GM23248 (cell line): ENCODE measurements at regions not wholly inside any gene's neighbourhood (a gene's known extent, or its start where the extent isn't known, plus 50 kb on each side); places are given as distances from the start of the nearest gene placed in this dataset.
A peak's percentile ranks its signal among the peaks of the same experiment; 100 is the strongest.

Experiments used
- DNase-seq: peaks from one replicate; pipeline ENCODE4 v3.0.0-alpha.2; 2015
- H2AFZ ChIP-seq: fragments of 200-600 bp; sonication (generic); 2 replicates; pipeline ENCODE4 v1.6.1; 2016; ENCODE audit warnings: antibody characterized with exemption
- H3F3A ChIP-seq: fragments of 200-600 bp; sonication (generic); 2 replicates; pipeline ENCODE4 v1.6.1; 2016; ENCODE audit warnings: mild to moderate bottlenecking, antibody characterized with exemption, mixed run types; ENCODE audit not compliant: insufficient read depth
- H3K27ac ChIP-seq: fragments of 200-600 bp; sonication (generic); 2 replicates; pipeline ENCODE4 v1.5.1; 2016; ENCODE audit warnings: mild to moderate bottlenecking
- H3K27me3 ChIP-seq: fragments of 200-600 bp; sonication (generic); replicated peaks from 2 replicates; pipeline ENCODE4 v1.6.1; 2016; ENCODE audit warnings: mild to moderate bottlenecking; ENCODE audit not compliant: insufficient read depth
- H3K36me3 ChIP-seq: fragments of 200-600 bp; sonication (generic); 2 replicates; pipeline ENCODE4 v1.6.1; 2016; ENCODE audit warnings: low read depth, mild to moderate bottlenecking
- H3K4me1 ChIP-seq: fragments of 200-600 bp; sonication (generic); 2 replicates; pipeline ENCODE4 v1.6.1; 2016; ENCODE audit warnings: mild to moderate bottlenecking; ENCODE audit not compliant: insufficient read depth
- H3K4me2 ChIP-seq: fragments of 200-600 bp; sonication (generic); one replicate; pipeline ENCODE4 v1.6.1; 2016; ENCODE audit warnings: mild to moderate bottlenecking; ENCODE audit not compliant: unreplicated experiment
- H3K4me3 ChIP-seq: fragments of 200-600 bp; sonication (generic); 2 replicates; pipeline ENCODE4 v1.5.1; 2016; ENCODE audit warnings: mild to moderate bottlenecking
- H3K79me2 ChIP-seq: fragments of 200-600 bp; sonication (generic); 2 replicates; pipeline ENCODE4 v1.6.1; 2016; ENCODE audit warnings: mild to moderate bottlenecking; ENCODE audit not compliant: insufficient read depth
- H3K9ac ChIP-seq: fragments of 200-600 bp; sonication (generic); 2 replicates; pipeline ENCODE4 v1.6.1; 2016; ENCODE audit warnings: mild to moderate bottlenecking
- H3K9me2 ChIP-seq: fragments of 200-600 bp; sonication (generic); 2 replicates; pipeline ENCODE4 v1.6.1; 2016; ENCODE audit warnings: mixed run types, mild to moderate bottlenecking, moderate library complexity; ENCODE audit not compliant: insufficient read depth
- H3K9me3 ChIP-seq: fragments of 200-600 bp; sonication (generic); one replicate; pipeline ENCODE4 v1.6.1; 2017; ENCODE audit warnings: low read depth
- H4K20me1 ChIP-seq: fragments of 200-600 bp; sonication (generic); 2 replicates; pipeline ENCODE4 v1.6.0; 2016; ENCODE audit not compliant: insufficient read depth
- EZH2 ChIP-seq: fragments of 200-600 bp; sonication (generic); IDR thresholded peaks from 2 replicates; pipeline ENCODE4 v1.6.1; 2018; ENCODE audit warnings: antibody characterized with exemption, mild to moderate bottlenecking; ENCODE audit not compliant: insufficient read depth, poor library complexity, severe bottlenecking
- EZH2phosphoT487 ChIP-seq: fragments of 200-600 bp; sonication (generic); IDR thresholded peaks from 2 replicates; pipeline ENCODE4 v1.6.1; 2018; ENCODE audit warnings: antibody characterized with exemption, moderate library complexity, mild to moderate bottlenecking, low read depth; ENCODE audit not compliant: insufficient read depth
- WGBS, 2 experiments: methylation state at CpG; one replicate each; pipeline ENCODE4 v1.1.6; 2015 to 2017; ENCODE audit warnings: low lambda C conversion rate in 2 of 2, low coverage in 1 of 2; ENCODE audit errors: missing lambda C conversion rate in 2 of 2; 5-methylcytosine and 5-hydroxymethylcytosine counted together
- in situ Hi-C: fragments of 300-500 bp; cut with MboI; formaldehyde crosslinking; loops from 2 replicates; pipeline ENCODE4 v1.15.0; 2020

DNA sequence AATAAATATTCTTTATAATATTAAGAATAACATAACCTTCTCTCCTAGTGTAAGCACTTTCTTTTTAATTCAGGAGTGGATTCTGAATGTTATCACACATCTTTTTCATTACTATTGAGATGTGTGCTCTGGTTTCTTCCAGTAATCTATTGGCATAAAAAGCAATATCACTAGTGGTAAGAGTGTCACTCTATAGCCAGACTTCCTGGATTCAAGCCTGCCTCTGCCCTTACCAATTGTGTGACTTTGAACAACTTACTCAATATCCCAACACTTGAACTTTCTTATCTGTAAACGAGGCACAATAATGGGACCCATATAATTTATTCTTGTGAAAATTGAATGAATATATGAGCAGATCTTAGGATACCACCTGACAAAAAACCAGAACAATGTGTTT, 71.0 kb downstream of the SEM1 start:
- Histone ChIP-seq H3K36me3 (no peaks in the 10 kb centered on the region), H3K9me3 (no peaks in the 10 kb centered on the region), H3K27me3 (no peaks in the 10 kb centered on the region), H3K4me3 (no peak overlapping the region), H3K79me2 (no peaks in the 10 kb centered on the region), H3K27ac (no peak overlapping the region), H3F3A (no peaks in the 10 kb centered on the region), H3K9me2 (no peaks in the 10 kb centered on the region), H3K4me1 (no peaks in the 10 kb centered on the region), H3K9ac (no peak overlapping the region), H4K20me1 (no peaks in the 10 kb centered on the region), H3K4me2 (no peak overlapping the region), H2AFZ (no peak overlapping the region)
- in situ Hi-C loops, result no loop called here
- TF ChIP-seq EZH2 (no peak), EZH2phosphoT487 (no peak)
- WGBS, 2 experiments, result 18 to 24% methylated on average over 1 of the region's 1 CpG
- DNase-seq, result no peak

- in situ Hi-C loops, result no loop called here
- no peaks in the 10 kb centered on the region for H3F3A ChIP-seq
- H3K27ac ChIP-seq, result no peak overlapping the region
- H3K27me3 ChIP-seq, result no peaks in the 10 kb centered on the region
- no peak overlapping the region for H3K4me2 ChIP-seq
- no peak for DNase-seq
- H3K9ac ChIP-seq, result no peak overlapping the region
- no peaks in the 10 kb centered on the region for H3K79me2 ChIP-seq
- H3K4me1 ChIP-seq, result no peaks in the 10 kb centered on the region
- H4K20me1 ChIP-seq, result no peaks in the 10 kb centered on the region
- H3K36me3 ChIP-seq, result no peaks in the 10 kb centered on the region
- TF ChIP-seq EZH2phosphoT487 (no peak), EZH2 (no peak)
- no peaks in the 10 kb centered on the region for H3K9me2 ChIP-seq
- no peaks in the 10 kb centered on the region for H3K9me3 ChIP-seq
- no peak overlapping the region for H2AFZ ChIP-seq
- H3K4me3 ChIP-seq, result no peak overlapping the region
Observed at GRCh38 chr7:96637522-96637921, 72.1 kb downstream of the SEM1 start.

DNA sequence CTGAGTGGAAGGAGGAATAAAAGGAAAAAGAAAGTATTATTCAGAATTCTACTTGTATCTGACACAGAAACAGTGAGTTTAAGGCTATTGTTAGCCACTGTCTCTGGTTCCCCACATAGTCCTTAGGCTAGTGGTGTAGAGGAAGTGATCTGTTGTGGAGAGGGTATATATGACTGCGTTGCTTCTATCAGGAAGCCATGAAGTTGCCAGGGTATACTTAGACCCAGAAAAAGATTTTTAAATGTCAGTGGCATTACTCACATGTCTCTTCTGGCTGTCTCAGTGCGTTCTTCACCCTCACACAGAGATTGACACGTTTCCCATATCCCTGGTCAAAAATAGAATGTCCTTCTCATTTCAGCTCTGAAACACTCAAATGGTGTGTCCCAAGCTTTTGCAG, 72.7 kb downstream of the SEM1 start:
- 55 to 70% methylated on average over 3 of the region's 3 CpGs for WGBS, 2 experiments
- no peaks in the 10 kb centered on the region for H3K36me3 ChIP-seq
- no peaks in the 10 kb centered on the region for H3K4me1 ChIP-seq
- H3K9me2 ChIP-seq, result no peaks in the 10 kb centered on the region
- H3F3A ChIP-seq, result no peaks in the 10 kb centered on the region
- H3K9ac ChIP-seq, result no peak overlapping the region
- H3K27ac ChIP-seq, result no peak overlapping the region
- H3K4me3 ChIP-seq, result no peak overlapping the region
- no peak overlapping the region for H2AFZ ChIP-seq
- H4K20me1 ChIP-seq, result no peaks in the 10 kb centered on the region
- in situ Hi-C loops, result no loop called here
- no peak overlapping the region for H3K4me2 ChIP-seq
- no peaks in the 10 kb centered on the region for H3K9me3 ChIP-seq
- DNase-seq, result no peak
- H3K79me2 ChIP-seq, result no peaks in the 10 kb centered on the region
- no peaks in the 10 kb centered on the region for H3K27me3 ChIP-seq
- TF ChIP-seq EZH2phosphoT487 (no peak), EZH2 (no peak)

GRCh38 chr7:96636342-96636860, 73.2 kb downstream of the SEM1 start:
- WGBS, 2 experiments, result 24 to 61% methylated on average over 1 of the region's 1 CpG
- no peaks in the 10 kb centered on the region for H4K20me1 ChIP-seq
- no peaks in the 10 kb centered on the region for H3K79me2 ChIP-seq
- H3K4me3 ChIP-seq, result no peak overlapping the region
- no peak overlapping the region for H2AFZ ChIP-seq
- no peak overlapping the region for H3K4me2 ChIP-seq
- TF ChIP-seq EZH2phosphoT487, result no peak
- no peak for TF ChIP-seq EZH2
- in situ Hi-C loops, result no loop called here
- no peaks in the 10 kb centered on the region for H3K4me1 ChIP-seq
- no peaks in the 10 kb centered on the region for H3K9me3 ChIP-seq
- no peak overlapping the region for H3K27ac ChIP-seq
- H3K9me2 ChIP-seq, result no peaks in the 10 kb centered on the region
- no peaks in the 10 kb centered on the region for H3K36me3 ChIP-seq
- peak; percentile 21 for DNase-seq
- no peak overlapping the region for H3K9ac ChIP-seq
- no peaks in the 10 kb centered on the region for H3K27me3 ChIP-seq
- no peaks in the 10 kb centered on the region for H3F3A ChIP-seq

- no peaks in the 10 kb centered on the region for H3K4me1 ChIP-seq
- H3K9me2 ChIP-seq, result no peaks in the 10 kb centered on the region
- H3K9ac ChIP-seq, result no peak overlapping the region
- WGBS, 2 experiments, result 55% methylated on average over 2 of the region's 2 CpGs
- TF ChIP-seq EZH2phosphoT487, result no peak
- no peak for TF ChIP-seq EZH2
- H3K9me3 ChIP-seq, result no peaks in the 10 kb centered on the region
- no peak overlapping the region for H2AFZ ChIP-seq
- H3K27ac ChIP-seq, result no peak overlapping the region
- no peaks in the 10 kb centered on the region for H3F3A ChIP-seq
- in situ Hi-C loops, result no loop called here
- no peaks in the 10 kb centered on the region for H4K20me1 ChIP-seq
- no peak for DNase-seq
- H3K4me2 ChIP-seq, result no peak overlapping the region
- H3K4me3 ChIP-seq, result no peak overlapping the region
- H3K36me3 ChIP-seq, result no peaks in the 10 kb centered on the region
- no peaks in the 10 kb centered on the region for H3K27me3 ChIP-seq
- H3K79me2 ChIP-seq, result no peaks in the 10 kb centered on the region
Observed at GRCh38 chr7:96629884-96630283, 79.8 kb downstream of the SEM1 start.
